ENCODE measurements at regions not wholly inside any gene's neighbourhood (a gene's known extent, or its start where the extent isn't known, plus 50 kb on each side); places are given as distances from the start of the nearest gene placed in this dataset.
A peak's percentile ranks its signal among the peaks of the same experiment; 100 is the strongest.
"Not testable (repeated sequence)": the region's sequence is repeated elsewhere in the genome, so short reads cannot be mapped to it uniquely, and the experiment has no call there.

DNA sequence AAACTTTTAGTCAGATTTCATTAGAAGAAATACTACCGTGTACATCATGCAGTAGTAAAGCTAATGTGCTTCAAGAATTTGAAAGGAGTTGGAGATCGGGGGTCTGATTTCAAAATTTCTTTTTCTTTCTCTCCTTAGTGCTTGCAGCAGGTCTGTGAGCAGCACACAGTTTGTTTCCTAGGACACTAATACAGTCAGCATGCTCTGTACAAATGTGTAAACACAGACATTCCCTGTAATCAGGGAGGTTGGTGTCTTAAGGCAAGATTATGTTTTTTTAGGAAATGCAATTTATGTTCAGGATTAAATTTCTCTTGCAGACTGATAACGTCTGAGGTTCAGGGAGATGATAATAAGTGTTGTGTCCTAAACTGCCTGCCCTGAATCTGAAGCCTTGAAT is 142.7 kb downstream of the ALX1 start:
- H3K9me3 ChIP-seq, result no peaks in the 10 kb centered on the region
- no peak overlapping the region for H3K4me3 ChIP-seq (ENCODE audit: low read depth, low read length)
- TF ChIP-seq, protein P1, sequence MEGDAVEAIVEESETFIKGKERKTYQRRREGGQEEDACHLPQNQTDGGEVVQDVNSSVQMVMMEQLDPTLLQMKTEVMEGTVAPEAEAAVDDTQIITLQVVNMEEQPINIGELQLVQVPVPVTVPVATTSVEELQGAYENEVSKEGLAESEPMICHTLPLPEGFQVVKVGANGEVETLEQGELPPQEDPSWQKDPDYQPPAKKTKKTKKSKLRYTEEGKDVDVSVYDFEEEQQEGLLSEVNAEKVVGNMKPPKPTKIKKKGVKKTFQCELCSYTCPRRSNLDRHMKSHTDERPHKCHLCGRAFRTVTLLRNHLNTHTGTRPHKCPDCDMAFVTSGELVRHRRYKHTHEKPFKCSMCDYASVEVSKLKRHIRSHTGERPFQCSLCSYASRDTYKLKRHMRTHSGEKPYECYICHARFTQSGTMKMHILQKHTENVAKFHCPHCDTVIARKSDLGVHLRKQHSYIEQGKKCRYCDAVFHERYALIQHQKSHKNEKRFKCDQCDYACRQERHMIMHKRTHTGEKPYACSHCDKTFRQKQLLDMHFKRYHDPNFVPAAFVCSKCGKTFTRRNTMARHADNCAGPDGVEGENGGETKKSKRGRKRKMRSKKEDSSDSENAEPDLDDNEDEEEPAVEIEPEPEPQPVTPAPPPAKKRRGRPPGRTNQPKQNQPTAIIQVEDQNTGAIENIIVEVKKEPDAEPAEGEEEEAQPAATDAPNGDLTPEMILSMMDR (IDR thresholded peaks at IDR 0.05; ENCODE audit: low read depth, low read length), result no peak
- peaks cover 46% of the 10 kb centered on the region for H3K27me3 ChIP-seq
- H3K4me1 ChIP-seq, result no peaks in the 10 kb centered on the region
- DNase-seq, result no peak
- H3K36me3 ChIP-seq, result no peaks in the 10 kb centered on the region

DNA sequence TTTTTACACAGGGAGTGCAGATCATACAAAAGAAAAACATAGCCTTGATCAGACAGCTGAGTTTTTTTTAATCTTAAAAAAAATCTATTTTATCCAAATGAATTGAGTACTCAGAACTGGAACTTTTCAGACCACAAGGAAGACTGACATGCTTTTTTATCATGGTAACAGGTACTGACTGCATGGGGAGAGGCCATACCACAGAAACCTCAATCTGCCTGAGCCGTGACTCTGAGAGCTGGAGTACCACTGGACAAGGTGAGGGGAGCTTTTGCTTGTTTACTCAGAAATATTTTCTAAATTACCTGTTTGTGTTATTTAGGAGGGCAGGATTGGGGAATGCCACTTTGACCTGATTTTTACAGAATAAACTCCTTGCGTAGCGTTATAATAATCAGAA is 143.9 kb downstream of the ALX1 start:
- H3K4me3 ChIP-seq (ENCODE audit: low read depth, low read length), result no peak overlapping the region
- H3K4me1 ChIP-seq, result no peaks in the 10 kb centered on the region
- TF ChIP-seq, protein P1 (IDR thresholded peaks at IDR 0.05; ENCODE audit: low read depth, low read length), result no peak

DNA sequence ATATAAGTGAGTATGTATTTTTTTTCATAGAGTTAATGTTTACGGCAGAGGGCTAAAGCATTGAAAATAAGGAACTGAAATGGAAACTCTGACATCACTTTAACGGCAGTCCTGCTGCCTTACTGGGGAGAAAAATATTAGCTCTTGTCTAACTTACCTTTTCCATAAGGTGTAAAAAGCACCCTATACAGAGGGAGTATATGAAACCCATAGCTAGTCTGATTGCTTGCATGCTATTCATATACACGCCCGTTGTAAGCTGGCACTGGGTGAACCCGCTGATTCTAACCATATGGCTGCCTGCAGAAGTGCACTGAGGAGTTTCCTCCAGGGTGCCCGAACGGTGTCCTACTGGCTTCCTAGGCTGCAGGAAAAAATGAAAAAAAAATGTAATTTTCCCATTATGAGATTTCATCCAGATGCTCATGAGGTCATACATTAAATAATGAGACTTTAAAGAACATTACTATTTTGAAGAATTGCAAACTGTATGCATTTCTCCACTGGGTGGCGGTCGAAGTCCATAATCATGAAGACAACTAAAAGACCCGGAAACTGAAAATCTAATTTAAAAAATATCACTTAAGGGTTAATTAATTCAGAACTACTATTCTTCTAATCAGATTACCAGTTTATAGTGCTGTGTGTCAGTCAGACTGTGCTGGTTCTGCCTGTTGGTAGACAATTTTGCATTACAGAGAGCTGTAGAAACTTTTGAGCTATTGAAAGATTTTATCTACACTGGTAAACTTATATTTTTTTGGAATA is 144.7 kb downstream of the ALX1 start:
- no peaks in the 10 kb centered on the region for H3K36me3 ChIP-seq
- peaks cover 43% of the 10 kb centered on the region for H3K27me3 ChIP-seq
- H3K9me3 ChIP-seq, result no peaks in the 10 kb centered on the region
- DNase-seq, result peak; percentile 50
- no peaks in the 10 kb centered on the region for H3K4me1 ChIP-seq
- TF ChIP-seq, protein P1 (IDR thresholded peaks at IDR 0.05; ENCODE audit: low read depth, low read length), result peak; percentile 65
- no peak overlapping the region for H3K4me3 ChIP-seq (ENCODE audit: low read depth, low read length)

More for the DNA sequence above, 143.9 kb downstream of the ALX1 start:
- no peaks in the 10 kb centered on the region for H3K9me3 ChIP-seq
- H3K27me3 ChIP-seq, result peaks cover 46% of the 10 kb centered on the region
- H3K36me3 ChIP-seq, result no peaks in the 10 kb centered on the region
- DNase-seq, result no peak

DNA sequence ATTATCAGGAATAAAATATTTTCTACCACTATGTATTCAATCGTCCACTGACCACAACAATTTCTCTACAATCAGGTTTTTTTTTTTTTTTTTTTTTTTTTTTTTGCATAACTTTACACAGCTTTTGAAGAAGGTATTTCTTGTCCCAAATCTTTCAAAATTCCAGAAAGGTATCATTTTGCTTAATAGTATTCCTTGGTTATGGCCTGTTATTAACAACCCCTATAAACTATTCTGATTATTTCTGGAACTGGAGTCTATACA is 145.3 kb downstream of the ALX1 start:
- TF ChIP-seq, protein P1 (IDR thresholded peaks at IDR 0.05; ENCODE audit: low read depth, low read length), result no peak
- no peaks in the 10 kb centered on the region for H3K36me3 ChIP-seq
- H3K4me3 ChIP-seq (ENCODE audit: low read depth, low read length), result no peak overlapping the region
- no peaks in the 10 kb centered on the region for H3K4me1 ChIP-seq
- H3K27me3 ChIP-seq, result peaks cover 40% of the 10 kb centered on the region
- no peaks in the 10 kb centered on the region for H3K9me3 ChIP-seq
- no peak for DNase-seq

DNA sequence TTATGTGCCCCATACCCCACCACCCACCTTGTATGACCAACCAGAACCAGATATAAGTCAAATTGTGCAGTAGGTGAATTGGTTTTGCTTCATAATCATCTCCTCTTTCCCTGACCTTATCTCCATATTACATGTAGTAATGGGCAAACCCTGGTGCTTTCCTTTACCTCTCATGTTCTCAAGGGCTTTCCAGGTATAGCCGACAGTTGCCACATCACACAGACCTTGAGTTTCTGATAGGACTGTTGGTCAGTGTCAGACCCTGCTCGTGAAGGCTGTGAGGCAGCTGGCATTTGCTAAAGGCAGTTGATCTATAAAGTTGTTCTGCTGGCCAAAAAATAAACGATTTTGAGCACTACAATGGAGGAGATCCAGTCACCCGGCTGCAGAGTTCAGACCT is 145.9 kb downstream of the ALX1 start:
- H3K4me3 ChIP-seq (ENCODE audit: low read depth, low read length), result no peak overlapping the region
- no peak for DNase-seq
- no peaks in the 10 kb centered on the region for H3K36me3 ChIP-seq
- peaks cover 33% of the 10 kb centered on the region for H3K27me3 ChIP-seq
- no peaks in the 10 kb centered on the region for H3K4me1 ChIP-seq
- H3K9me3 ChIP-seq, result no peaks in the 10 kb centered on the region
- TF ChIP-seq, protein P1 (IDR thresholded peaks at IDR 0.05; ENCODE audit: low read depth, low read length), result no peak

DNA sequence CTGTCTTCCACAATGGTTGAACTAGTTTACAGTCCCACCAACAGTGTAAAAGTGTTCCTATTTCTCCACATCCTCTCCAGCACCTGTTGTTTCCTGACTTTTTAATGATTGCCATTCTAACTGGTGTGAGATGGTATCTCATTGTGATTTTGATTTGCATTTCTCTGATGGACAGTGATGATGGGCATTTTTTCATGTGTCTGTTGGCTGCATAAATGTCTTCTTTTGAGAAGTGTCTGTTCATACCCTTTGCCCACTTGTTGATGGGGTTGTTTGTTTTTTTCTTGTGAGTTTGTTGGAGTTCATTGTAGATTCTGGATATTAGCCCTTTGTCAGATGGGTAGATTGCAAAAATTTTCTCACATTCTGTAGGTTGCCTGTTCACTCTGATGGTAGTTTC is 153.1 kb downstream of the ALX1 start:
- H3K9me3 ChIP-seq; H3K4me1 ChIP-seq; DNase-seq; H3K4me3 ChIP-seq (ENCODE audit: low read depth, low read length); H3K36me3 ChIP-seq; H3K27me3 ChIP-seq: not testable (repeated sequence)
